CD4-positive, alpha-beta memory T cell (primary cell): ENCODE measurements at regions not wholly inside any gene's neighbourhood (a gene's known extent, or its start where the extent isn't known, plus 50 kb on each side); places are given as distances from the start of the nearest gene placed in this dataset.

ENCODE experiments used
- CTCF ChIA-PET: fragments of 350-600 bp; sonication (Branson Sonifier 250); formaldehyde crosslinking; loops from one replicate; lab custom pipeline; 2021; ENCODE audit warnings: inconsistent platforms; ENCODE audit not compliant: partially characterized antibody; lab: Charles Lee
- POLR2A ChIA-PET: fragments of 350-600 bp; sonication (Branson Sonifier 250); formaldehyde crosslinking; loops from one replicate; lab custom pipeline; 2021; ENCODE audit not compliant: partially characterized antibody; lab: Charles Lee
- DNase-seq, 5 donors: peaks; one replicate each; pipeline versions ENCODE4 v3.0.0 to v3.0.0-alpha.2; 2020 to 2022; ENCODE audit warnings: mixed read lengths in 1 of 5
- H3K27ac ChIP-seq: one replicate; pipeline ENCODE4 v1.7.0; 2013; ENCODE audit warnings: low read depth, low read length
- H3K27me3 ChIP-seq: 2 replicates; pipeline ENCODE4 v1.7.0; 2013; ENCODE audit warnings: mild to moderate bottlenecking, low read length, moderate library complexity; ENCODE audit not compliant: insufficient read depth
- H3K36me3 ChIP-seq: 2 replicates; pipeline ENCODE4 v1.7.0; 2013; ENCODE audit warnings: mild to moderate bottlenecking, low read length, moderate library complexity; ENCODE audit not compliant: insufficient read depth
- H3K4me1 ChIP-seq: 2 replicates; pipeline ENCODE4 v1.7.0; 2013; ENCODE audit warnings: mild to moderate bottlenecking, low read length, moderate library complexity; ENCODE audit not compliant: insufficient read depth
- H3K4me3 ChIP-seq, 2 donors: one replicate each; pipeline ENCODE4 v1.7.0; 2013; ENCODE audit warnings: low read length in 2 of 2, mild to moderate bottlenecking in 1 of 2
- H3K9me3 ChIP-seq, 2 donors: one replicate each; pipeline ENCODE4 v1.7.0; 2013; ENCODE audit warnings: low read length in 2 of 2, control low read depth in 1 of 2; ENCODE audit not compliant: control insufficient read depth in 1 of 2
- H3K27ac Mint-ChIP-seq, 7 donors: one replicate each; pipeline ENCODE4 v1.8.0; 2020 to 2021; ENCODE audit warnings: mixed read lengths in 7 of 7, mild to moderate bottlenecking in 6 of 7, inconsistent platforms in 3 of 7, moderate library complexity in 3 of 7
- H3K27me3 Mint-ChIP-seq, 2 donors: one replicate each; pipeline ENCODE4 v1.8.0; 2020 to 2021; ENCODE audit warnings: mixed read lengths in 2 of 2
- H3K36me3 Mint-ChIP-seq, 2 donors: one replicate each; pipeline ENCODE4 v1.8.0; 2020 to 2021; ENCODE audit warnings: mixed read lengths in 2 of 2, inconsistent platforms in 1 of 2, mild to moderate bottlenecking in 1 of 2
- H3K4me1 Mint-ChIP-seq, 4 donors: one replicate each; pipeline ENCODE4 v1.8.0; 2020 to 2021; ENCODE audit warnings: mixed read lengths in 4 of 4, mild to moderate bottlenecking in 1 of 4
- H3K4me3 Mint-ChIP-seq, 8 donors: one replicate each; pipeline ENCODE4 v1.8.0; 2020 to 2021; ENCODE audit warnings: mixed read lengths in 8 of 8, mild to moderate bottlenecking in 7 of 8, moderate library complexity in 6 of 8, inconsistent platforms in 3 of 8
- H3K9me3 Mint-ChIP-seq, 8 donors: one replicate each; pipeline ENCODE4 v1.8.0; 2020 to 2021; ENCODE audit warnings: mixed read lengths in 8 of 8, mild to moderate bottlenecking in 5 of 8, inconsistent platforms in 3 of 8, moderate library complexity in 1 of 8
- intact Hi-C: fragments of 100-400 bp; cut with micrococcal nuclease; formaldehyde crosslinking; loops from one replicate; pipeline ENCODE4 v1.15.1; 2023

GRCh38 chr4:95754667-95755066 lies 85.2 kb upstream of the PDHA2 start:
- no peak overlapping the region for H3K4me3 ChIP-seq
- Mint-ChIP-seq H3K4me1 (no peaks in the 10 kb centered on the region), H3K4me3 (no peak overlapping the region), H3K36me3 (no peaks in the 10 kb centered on the region), H3K27me3 (peaks cover 0 to 2% of the 10 kb centered on the region in 2 donors), H3K27ac (no peak overlapping the region), H3K9me3 (peaks cover 0 to 5% (median 2%) of the 10 kb centered on the region in 8 donors)
- no peaks in the 10 kb centered on the region for H3K27me3 ChIP-seq
- no peak for DNase-seq
- H3K36me3 ChIP-seq, result no peaks in the 10 kb centered on the region
- no peaks in the 10 kb centered on the region for H3K9me3 ChIP-seq
- H3K4me1 ChIP-seq, result no peaks in the 10 kb centered on the region
- POLR2A ChIA-PET, result no interaction called here
- intact Hi-C loops, result no loop called here
- H3K27ac ChIP-seq, result no peak overlapping the region
- CTCF ChIA-PET, result no interaction called here

DNA sequence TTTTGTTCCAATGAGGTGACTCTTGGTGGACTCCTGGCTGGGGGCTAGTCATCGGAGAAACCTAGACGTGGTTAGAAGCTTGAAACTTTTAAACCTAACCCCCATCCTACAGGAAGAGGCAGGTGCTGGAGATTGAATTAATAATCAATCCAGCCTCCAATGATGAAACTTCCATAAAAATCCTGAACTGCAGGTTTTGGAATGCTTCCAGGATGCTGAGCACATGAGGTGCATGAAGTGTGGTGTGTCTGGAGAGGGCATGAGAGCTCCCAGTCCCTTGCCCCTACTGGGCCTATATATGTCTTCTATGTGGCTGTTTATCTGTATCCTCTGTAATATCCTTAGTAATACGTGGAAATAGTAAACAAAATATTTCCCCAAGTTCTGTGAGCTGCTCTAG lies 90.7 kb upstream of the PDHA2 start:
- no peaks in the 10 kb centered on the region for H3K4me1 Mint-ChIP-seq
- H3K27me3 Mint-ChIP-seq, result peaks cover 0 to 2% of the 10 kb centered on the region in 2 donors
- no peaks in the 10 kb centered on the region for H3K36me3 ChIP-seq
- ChIA-PET CTCF (no interaction called here), POLR2A (no interaction called here)
- no peak overlapping the region for H3K27ac ChIP-seq
- H3K9me3 ChIP-seq, result no peaks in the 10 kb centered on the region
- H3K27ac Mint-ChIP-seq, result no peak overlapping the region
- no peaks in the 10 kb centered on the region for H3K27me3 ChIP-seq
- no peak for DNase-seq
- no peaks in the 10 kb centered on the region for H3K36me3 Mint-ChIP-seq
- intact Hi-C loops, result no loop called here
- H3K4me1 ChIP-seq, result no peaks in the 10 kb centered on the region
- H3K4me3 ChIP-seq, result no peak overlapping the region
- no peak overlapping the region for H3K4me3 Mint-ChIP-seq
- H3K9me3 Mint-ChIP-seq, result peaks cover 0 to 5% (median 2%) of the 10 kb centered on the region in 8 donors

DNA sequence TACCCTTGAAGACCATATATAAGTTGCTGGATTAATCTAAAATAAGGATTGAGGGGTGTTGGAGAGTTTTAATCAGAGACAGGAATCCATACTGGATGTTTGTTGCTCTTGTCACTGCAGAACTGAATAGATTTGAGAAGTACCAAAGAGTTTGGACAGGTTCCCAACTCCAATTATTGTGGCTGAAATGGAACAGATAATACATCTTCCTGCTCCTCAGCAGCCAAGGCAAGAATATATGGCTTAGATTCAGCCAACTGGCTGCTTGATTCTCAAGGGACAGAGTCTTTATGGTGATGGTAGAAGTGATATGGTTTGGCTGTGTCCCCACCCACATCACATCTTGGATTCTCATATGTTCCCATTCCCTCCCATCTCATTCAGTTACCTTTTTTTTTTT lies 97.0 kb upstream of the PDHA2 start:
- Histone ChIP-seq H3K27me3 (no peaks in the 10 kb centered on the region), H3K4me1 (no peaks in the 10 kb centered on the region), H3K36me3 (no peaks in the 10 kb centered on the region), H3K27ac (no peak overlapping the region), H3K4me3 (no peak overlapping the region), H3K9me3 (no peaks in the 10 kb centered on the region)
- CTCF ChIA-PET, result no interaction called here
- no peak for DNase-seq
- H3K36me3 Mint-ChIP-seq, result no peaks in the 10 kb centered on the region
- peaks cover 0 to 10% (median 6%) of the 10 kb centered on the region in 8 donors for H3K9me3 Mint-ChIP-seq
- no peak overlapping the region for H3K4me3 Mint-ChIP-seq
- intact Hi-C loops, result no loop called here
- H3K27ac Mint-ChIP-seq, result no peak overlapping the region
- no peaks in the 10 kb centered on the region for H3K4me1 Mint-ChIP-seq
- POLR2A ChIA-PET, result no interaction called here
- H3K27me3 Mint-ChIP-seq, result no peaks in the 10 kb centered on the region

DNA sequence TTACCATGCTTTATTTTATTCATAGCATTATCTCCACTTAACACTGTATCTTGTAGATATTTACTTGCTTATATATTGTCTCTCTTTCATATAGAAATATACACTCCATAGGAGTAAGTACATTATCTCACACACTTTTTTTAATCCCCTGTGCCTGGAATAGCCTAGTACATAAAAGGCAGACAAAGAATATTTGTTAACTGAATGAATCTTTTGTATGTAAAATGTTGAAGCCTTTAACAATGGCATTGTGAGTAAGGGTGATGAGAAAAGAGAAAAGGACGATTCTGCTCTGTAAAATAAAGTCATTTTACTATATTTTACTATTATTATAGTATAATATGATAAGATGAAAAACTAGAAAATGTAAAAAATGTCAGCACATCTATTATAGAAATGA lies 97.7 kb upstream of the PDHA2 start:
- intact Hi-C loops, result no loop called here

DNA sequence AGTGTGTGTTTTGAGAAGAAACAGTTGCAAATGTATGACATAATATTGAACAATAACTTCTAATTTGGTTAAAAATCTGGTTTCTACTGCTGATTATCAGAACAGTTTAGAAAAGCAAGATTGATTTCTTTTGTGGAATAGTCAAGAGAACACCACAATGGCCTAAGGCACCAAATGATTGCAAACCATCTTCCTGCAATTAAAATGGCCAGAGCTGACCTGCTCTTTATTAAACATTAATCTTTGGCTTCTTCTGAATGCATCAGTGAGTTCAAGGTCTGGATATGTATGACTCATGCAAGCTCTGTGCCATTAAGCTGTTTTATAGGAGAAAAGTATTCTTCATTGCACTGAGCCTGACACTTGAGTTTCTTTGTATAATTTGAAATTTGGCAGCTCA lies 107.8 kb upstream of the PDHA2 start:
- H3K4me1 Mint-ChIP-seq, result no peaks in the 10 kb centered on the region
- H3K4me1 ChIP-seq, result no peaks in the 10 kb centered on the region
- H3K27ac Mint-ChIP-seq, result no peak overlapping the region
- H3K27me3 Mint-ChIP-seq, result no peaks in the 10 kb centered on the region
- no peaks in the 10 kb centered on the region for H3K36me3 Mint-ChIP-seq
- peaks cover 0 to 3% (median 0%) of the 10 kb centered on the region in 8 donors for H3K9me3 Mint-ChIP-seq
- H3K36me3 ChIP-seq, result no peaks in the 10 kb centered on the region
- CTCF ChIA-PET, result no interaction called here
- H3K27me3 ChIP-seq, result no peaks in the 10 kb centered on the region
- H3K27ac ChIP-seq, result no peak overlapping the region
- no peaks in the 10 kb centered on the region for H3K9me3 ChIP-seq
- POLR2A ChIA-PET, result no interaction called here
- DNase-seq, result no peak
- intact Hi-C loops, result no loop called here
- no peak overlapping the region for H3K4me3 ChIP-seq
- H3K4me3 Mint-ChIP-seq, result no peak overlapping the region

More for the DNA sequence above, 97.7 kb upstream of the PDHA2 start:
- H3K4me1 ChIP-seq, result no peaks in the 10 kb centered on the region
- H3K4me1 Mint-ChIP-seq, result no peaks in the 10 kb centered on the region
- H3K27ac ChIP-seq, result no peak overlapping the region
- no peaks in the 10 kb centered on the region for H3K27me3 ChIP-seq
- no peak overlapping the region for H3K4me3 ChIP-seq
- no peak overlapping the region for H3K27ac Mint-ChIP-seq
- ChIA-PET POLR2A (no interaction called here), CTCF (no interaction called here)
- DNase-seq, result no peak
- no peaks in the 10 kb centered on the region for H3K27me3 Mint-ChIP-seq
- no peaks in the 10 kb centered on the region for H3K36me3 ChIP-seq
- H3K4me3 Mint-ChIP-seq, result no peak overlapping the region
- H3K9me3 ChIP-seq, result no peaks in the 10 kb centered on the region
- H3K36me3 Mint-ChIP-seq, result no peaks in the 10 kb centered on the region
- peaks cover 0 to 10% (median 6%) of the 10 kb centered on the region in 8 donors for H3K9me3 Mint-ChIP-seq

GRCh38 chr4:95729596-95729995 lies 110.3 kb upstream of the PDHA2 start:
- no peaks in the 10 kb centered on the region for H3K4me1 ChIP-seq
- no peak overlapping the region for H3K4me3 Mint-ChIP-seq
- no peaks in the 10 kb centered on the region for H3K4me1 Mint-ChIP-seq
- ChIA-PET POLR2A (no interaction called here), CTCF (interaction anchor here (0.8 kb wide), 1 partner anchor 36 kb away, joined by 3 read pairs; no protein-coding TSS in a partner anchor)
- H3K36me3 ChIP-seq, result no peaks in the 10 kb centered on the region
- H3K27ac ChIP-seq, result no peak overlapping the region
- H3K9me3 Mint-ChIP-seq, result peaks cover 0 to 2% (median 0%) of the 10 kb centered on the region in 8 donors
- no peaks in the 10 kb centered on the region for H3K9me3 ChIP-seq
- no peak for DNase-seq
- no peaks in the 10 kb centered on the region for H3K27me3 ChIP-seq
- H3K27me3 Mint-ChIP-seq, result no peaks in the 10 kb centered on the region
- intact Hi-C loops, result no loop called here
- no peak overlapping the region for H3K27ac Mint-ChIP-seq
- no peak overlapping the region for H3K4me3 ChIP-seq
- no peaks in the 10 kb centered on the region for H3K36me3 Mint-ChIP-seq

- Mint-ChIP-seq H3K9me3 (peaks cover 0 to 2% (median 0%) of the 10 kb centered on the region in 8 donors), H3K4me1 (no peaks in the 10 kb centered on the region), H3K27ac (no peak overlapping the region), H3K27me3 (no peaks in the 10 kb centered on the region), H3K36me3 (no peaks in the 10 kb centered on the region), H3K4me3 (no peak overlapping the region)
- no peak for DNase-seq
- ChIA-PET CTCF (no interaction called here), POLR2A (no interaction called here)
- no peak overlapping the region for H3K27ac ChIP-seq
- H3K9me3 ChIP-seq, result no peaks in the 10 kb centered on the region
- no peaks in the 10 kb centered on the region for H3K4me1 ChIP-seq
- intact Hi-C loops, result no loop called here
- H3K4me3 ChIP-seq, result no peak overlapping the region
- H3K27me3 ChIP-seq, result no peaks in the 10 kb centered on the region
- H3K36me3 ChIP-seq, result no peaks in the 10 kb centered on the region
Measured at GRCh38 chr4:95728145-95728544, 111.7 kb upstream of the PDHA2 start.

DNA sequence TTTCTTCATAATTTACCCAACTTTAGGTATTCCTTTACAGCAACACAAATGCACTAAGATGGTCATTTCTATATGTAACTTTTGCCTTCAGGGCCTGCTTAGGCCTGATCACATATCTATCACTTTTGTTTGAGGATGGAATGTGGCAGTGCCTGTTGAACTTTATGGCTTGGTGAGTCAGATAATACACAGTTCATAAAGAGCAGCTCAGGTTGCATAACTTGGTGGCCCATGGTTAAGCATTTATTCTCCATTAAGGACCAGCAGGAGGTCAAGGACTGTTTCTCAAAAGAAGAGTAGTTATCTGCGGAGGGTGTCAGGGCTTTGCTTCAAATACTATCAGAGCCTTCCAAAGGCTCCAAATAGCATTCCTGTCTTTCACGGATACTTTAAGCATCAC lies 124.1 kb upstream of the PDHA2 start:
- H3K4me3 Mint-ChIP-seq, result no peak overlapping the region
- CTCF ChIA-PET, result no interaction called here
- peaks cover 0 to 2% of the 10 kb centered on the region in 2 donors for H3K27me3 Mint-ChIP-seq
- POLR2A ChIA-PET, result no interaction called here
- no peaks in the 10 kb centered on the region for H3K27me3 ChIP-seq
- H3K27ac Mint-ChIP-seq, result no peak overlapping the region
- H3K4me3 ChIP-seq, result no peak overlapping the region
- DNase-seq, result no peak
- no peaks in the 10 kb centered on the region for H3K4me1 ChIP-seq
- H3K9me3 Mint-ChIP-seq, result peaks cover 0 to 11% (median 5%) of the 10 kb centered on the region in 8 donors
- no peaks in the 10 kb centered on the region for H3K4me1 Mint-ChIP-seq
- intact Hi-C loops, result no loop called here
- H3K36me3 ChIP-seq, result no peaks in the 10 kb centered on the region
- H3K9me3 ChIP-seq, result no peaks in the 10 kb centered on the region
- H3K36me3 Mint-ChIP-seq, result no peaks in the 10 kb centered on the region
- H3K27ac ChIP-seq, result no peak overlapping the region
